ENCODE measurements at regions not wholly inside any gene's neighbourhood (a gene's known extent, or its start where the extent isn't known, plus 50 kb on each side); places are given as distances from the start of the nearest gene placed in this dataset.
"Not testable (repeated sequence)": the region's sequence is repeated elsewhere in the genome, so short reads cannot be mapped to it uniquely, and the experiment has no call there.

DNA sequence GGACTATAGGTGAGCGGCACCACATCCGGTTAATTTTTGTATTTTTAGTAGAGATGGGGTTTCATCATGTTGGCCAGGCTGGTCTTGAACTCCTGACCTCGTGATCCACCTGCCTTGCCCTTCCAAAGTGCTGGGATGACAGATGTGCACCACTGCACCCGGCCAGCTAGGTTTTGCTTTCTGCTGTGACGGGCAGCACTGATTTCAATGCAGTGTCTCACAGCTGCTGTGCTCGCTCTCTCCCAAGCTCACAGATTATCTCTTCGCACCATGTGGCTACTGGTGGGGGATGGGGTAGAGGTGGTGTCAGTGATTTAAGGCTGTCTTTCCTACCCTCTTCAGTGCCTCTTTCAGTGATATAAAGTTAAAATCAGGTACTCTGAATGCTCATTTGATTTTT lies 909.1 kb downstream of the TRHDE start:
- no peak for DNase-seq (ENCODE audit: low read depth in 3 of 3, low spot score in 2 of 3)

DNA sequence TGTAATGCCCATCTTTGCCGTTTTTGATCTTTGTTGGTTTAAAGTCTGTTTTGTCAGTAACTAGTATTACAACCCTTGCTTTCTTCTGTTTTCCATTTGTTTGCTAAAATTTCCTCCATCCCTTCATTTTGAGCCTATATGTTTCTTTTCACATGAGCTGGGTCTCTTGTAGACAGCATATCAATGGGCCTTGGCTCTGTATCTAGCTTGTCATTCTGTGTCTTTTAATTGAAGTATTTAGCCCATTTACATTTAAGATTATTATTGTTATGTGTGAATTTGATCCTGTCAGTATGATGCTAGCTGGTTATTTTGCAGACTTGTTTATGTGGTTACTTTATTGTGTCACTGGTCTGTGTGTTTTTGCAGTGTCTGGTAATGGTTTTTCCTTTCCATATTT lies 913.2 kb downstream of the TRHDE start:
- DNase-seq (ENCODE audit: low read depth in 3 of 3, low spot score in 2 of 3), result no peak

DNA sequence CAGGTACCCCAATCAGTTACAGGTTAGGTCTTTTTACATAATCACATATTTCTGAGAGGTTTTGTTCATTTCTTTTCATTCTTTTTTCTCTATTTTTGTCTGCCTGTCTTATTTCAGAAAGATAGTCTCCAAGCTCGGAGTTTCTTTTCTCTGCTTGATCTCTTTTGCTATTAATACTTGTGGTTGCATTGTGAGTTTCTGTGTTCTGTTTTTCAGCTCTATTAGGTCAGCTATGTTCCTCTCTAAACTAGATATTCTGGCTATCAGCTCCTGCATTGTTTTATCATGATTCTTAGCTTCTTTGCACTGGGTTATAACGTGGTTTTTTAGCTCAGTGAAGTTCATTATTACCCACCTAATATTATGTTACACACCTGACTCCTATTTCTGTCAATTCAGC lies 914.1 kb downstream of the TRHDE start:
- no peak for DNase-seq (ENCODE audit: low read depth in 3 of 3, low spot score in 2 of 3)

DNA sequence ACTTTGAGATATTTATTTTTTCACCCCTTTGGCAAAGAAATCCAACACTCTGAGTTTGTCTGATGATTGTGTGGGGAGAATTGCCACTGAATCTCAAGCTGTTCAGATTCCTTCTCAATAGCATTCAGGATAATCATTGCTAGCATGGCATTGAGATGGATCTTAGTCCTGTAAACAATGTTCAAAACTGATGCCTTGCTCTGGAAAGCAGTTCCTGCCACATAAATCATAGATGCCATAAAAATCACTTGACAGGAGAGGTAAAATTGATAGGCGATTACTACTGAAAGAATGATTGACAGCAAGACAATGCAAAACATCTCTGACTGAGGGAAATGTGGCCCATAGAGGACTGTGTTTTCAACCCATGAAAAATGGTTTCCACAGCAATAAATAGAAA lies 915.6 kb downstream of the TRHDE start:
- no peak for DNase-seq (ENCODE audit: low read depth in 3 of 3, low spot score in 2 of 3)

DNA sequence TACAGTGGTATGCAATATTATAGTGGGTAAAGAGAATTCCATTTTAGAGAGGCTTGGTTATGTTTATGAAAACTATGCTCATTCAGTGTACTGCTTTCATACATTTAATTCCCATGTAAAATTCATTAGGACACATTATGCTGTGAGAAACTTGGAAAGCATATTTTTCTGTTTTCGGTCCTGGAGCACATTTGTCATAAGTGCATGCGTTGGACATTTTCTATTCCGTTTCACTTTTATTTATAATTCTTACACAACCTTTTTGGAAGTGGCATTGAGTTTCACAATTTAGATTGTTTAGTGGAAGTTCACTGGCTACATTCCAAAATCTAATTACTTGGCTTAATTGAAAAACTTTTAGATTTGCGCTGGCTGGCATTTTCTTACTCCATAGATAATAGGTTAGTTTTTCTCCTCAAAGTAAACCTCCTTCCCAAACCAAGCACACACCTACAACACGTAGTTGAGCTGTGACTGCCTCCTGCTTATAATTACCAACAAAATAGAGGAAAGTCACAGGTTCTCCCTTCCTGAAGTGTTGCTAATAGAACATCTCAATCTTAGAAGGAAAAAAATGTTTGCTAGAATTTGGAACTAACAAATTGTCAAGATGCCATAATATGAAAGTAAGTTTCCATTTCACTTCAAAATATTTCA lies 938.5 kb downstream of the TRHDE start:
- DNase-seq (ENCODE audit: low read depth in 3 of 3, low spot score in 2 of 3), result no peak

DNA sequence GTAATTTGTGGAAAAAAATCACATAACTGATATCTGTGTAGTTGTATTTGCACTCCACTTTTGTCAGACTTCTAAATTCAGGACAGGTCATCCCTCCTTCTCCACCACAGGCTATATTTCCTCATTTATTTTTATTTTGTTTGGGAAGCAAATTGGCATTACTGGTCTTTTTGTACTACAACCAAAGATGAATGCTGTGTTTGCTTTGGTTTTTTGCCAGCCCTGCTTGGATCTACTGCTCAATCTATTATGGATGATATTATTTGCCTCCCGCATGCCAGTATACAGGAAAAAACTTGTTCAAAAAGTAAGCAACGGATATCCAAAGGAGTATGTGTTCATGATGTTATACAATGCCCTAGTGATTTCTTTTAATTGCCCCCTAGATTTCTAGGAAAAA lies 948.8 kb downstream of the TRHDE start:
- DNase-seq (ENCODE audit: low read depth in 3 of 3, low spot score in 2 of 3), result no peak

DNA sequence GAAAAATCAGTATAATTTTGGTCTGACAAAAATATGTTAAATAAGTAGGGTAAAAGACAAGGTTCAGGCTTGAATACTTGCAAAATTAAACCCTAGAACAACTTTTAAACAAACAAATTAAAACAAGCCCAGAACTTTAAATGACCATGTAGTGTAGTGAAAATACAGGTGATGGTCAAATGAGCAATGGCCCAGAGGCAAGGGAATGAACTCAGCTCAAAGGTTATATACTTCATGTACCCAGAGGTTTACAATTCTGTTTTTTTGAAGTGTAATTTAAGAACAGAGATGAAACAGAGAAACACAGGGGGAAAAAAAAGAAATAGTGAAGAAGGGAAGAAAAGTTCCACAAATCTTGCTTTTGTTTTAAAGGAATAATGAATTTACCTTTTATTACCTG lies 949.2 kb downstream of the TRHDE start:
- DNase-seq (ENCODE audit: low read depth in 3 of 3, low spot score in 2 of 3), result no peak

DNA sequence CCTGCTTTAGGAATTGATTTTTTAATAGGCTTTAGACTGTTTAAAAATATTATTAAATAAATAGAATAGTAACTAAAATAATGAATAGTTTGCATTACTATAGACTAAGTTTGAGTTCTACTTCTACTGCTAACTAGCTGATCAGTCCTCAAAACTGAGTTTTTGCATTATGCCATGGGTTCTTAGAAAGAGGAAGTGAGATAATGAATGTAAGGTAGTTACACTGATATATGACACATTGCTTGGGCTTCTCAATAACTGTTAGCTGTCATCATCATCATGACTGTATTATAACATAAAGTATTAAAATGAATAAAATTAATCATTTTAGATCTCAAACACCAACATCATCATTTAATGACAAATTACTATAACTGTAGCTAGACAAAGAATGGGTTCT lies 949.7 kb downstream of the TRHDE start:
- no peak for DNase-seq (ENCODE audit: low read depth in 3 of 3, low spot score in 2 of 3)

DNA sequence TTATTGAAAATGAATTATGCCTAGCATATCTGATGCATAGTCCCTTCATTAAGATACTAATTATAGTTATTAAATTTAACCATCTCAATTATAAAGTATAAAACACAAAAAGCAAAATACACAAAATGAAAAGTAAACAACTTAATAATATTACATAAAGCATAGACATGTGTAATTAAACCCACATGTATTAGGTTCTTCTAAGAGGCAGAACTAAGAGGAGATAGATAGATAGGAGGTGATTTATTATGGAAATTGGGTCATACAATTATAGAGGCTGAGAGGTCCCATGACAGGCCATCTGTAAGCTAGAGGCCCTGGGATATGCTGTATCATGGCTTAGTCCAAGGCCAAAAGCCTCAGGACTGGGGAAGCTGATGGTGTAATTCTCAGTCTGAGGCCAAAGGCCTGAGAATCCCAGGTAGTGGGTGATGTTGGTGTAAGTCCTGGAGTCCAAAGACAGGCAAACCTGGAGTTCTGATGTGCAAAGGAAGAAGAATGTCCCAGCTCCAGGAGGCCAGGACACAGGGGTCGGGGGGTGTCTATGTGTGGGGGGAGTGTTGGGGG lies 953.3 kb downstream of the TRHDE start:
- no peak for DNase-seq (ENCODE audit: low read depth in 3 of 3, low spot score in 2 of 3)

DNA sequence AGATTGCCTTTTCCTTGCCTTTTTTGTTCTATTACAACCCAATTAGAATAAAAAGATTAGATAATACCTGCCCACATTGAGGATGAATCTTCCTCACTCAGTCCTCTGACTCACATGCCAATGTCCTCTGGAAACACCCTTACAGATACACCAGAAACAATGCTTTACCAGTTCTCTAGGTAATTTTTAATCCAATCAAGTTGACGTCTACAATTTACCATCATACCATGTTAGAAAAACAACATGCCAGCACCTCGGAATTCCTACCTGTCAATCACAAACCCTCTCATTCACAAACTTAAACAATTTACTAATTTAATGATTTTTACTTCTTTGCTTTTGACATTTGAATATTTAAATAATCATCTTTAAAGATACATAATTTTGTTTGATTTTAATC lies 953.8 kb downstream of the TRHDE start:
- no peak for DNase-seq (ENCODE audit: low read depth in 3 of 3, low spot score in 2 of 3)

DNA sequence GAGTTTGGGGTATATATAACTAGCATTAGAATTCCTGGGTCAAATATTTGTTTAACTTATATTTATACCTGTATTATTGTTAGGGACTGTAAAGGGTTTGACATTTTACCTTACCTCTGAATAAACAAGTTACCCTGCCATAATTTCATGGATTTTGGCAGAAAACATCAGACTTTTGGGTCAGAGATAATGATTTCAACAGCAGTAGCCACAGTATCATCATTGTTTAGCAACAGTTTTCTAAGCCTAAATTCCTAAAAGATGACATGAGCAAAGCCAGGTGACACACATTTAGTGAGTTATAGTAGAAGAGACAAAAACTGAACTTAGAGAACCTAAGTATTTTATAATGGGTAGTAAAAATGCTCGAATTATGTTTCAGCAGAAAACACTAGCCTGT lies 954.4 kb downstream of the TRHDE start:
- DNase-seq (ENCODE audit: low read depth in 3 of 3, low spot score in 2 of 3), result no peak

DNA sequence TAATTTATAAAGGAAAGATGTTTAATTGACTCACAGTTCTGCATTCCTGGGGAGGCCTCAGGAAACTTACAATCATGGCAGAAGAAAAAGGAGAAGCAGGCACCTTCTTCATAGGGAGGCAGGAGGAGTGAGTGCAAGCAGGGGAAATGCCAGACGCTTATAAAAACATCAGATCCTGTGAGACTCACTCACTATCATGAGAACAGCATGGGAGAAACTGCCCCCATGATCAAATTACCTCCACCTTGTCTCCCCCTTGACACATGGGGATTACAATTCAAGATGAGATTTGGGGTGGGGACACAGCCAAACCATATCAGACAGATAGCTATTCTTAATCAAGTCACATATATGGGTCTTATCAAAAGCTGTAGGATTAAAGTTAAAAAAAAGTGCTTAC lies 956.7 kb downstream of the TRHDE start:
- DNase-seq (ENCODE audit: low read depth in 3 of 3, low spot score in 2 of 3), result not testable (repeated sequence)

DNA sequence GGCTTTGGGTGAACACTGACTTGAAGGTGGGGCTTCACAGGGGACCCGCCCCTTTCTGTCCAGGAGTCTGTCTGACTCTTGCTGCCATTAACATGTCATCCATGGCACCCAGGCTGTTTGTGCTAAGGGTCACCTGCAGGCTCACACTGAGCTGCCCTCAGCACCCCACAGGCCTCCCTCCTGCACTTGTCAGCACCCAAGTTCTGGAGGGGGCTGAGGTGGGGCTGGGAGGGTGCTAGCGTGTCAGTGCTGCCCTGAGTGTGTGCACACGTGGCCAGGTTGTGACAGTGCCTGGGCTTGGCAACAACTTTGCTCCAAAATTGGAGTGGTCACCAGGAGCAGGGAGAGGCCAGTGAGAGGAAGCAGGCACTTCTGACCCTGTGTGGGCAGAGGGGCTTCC lies 963.2 kb downstream of the TRHDE start:
- DNase-seq (ENCODE audit: low read depth in 3 of 3, low spot score in 2 of 3), result no peak

DNA sequence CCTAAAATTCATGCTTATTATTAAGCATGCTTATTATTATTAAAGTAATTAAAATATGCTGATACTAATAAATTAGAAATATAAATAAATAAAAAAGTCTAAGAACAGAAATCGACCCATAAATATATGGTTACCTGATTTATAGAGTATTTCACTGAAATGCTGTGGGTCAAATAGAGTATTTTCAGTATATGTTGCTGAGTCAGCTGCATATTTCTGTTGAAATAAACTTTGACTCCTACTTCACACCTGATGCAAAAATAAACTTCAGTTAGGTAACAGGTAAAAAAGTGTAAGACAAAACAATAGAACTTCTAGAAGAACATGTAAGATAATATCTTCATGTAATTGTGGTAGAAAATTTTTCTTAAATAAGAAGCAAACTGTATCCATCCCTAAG lies 967.9 kb downstream of the TRHDE start:
- no peak for DNase-seq (ENCODE audit: low read depth in 3 of 3, low spot score in 2 of 3)

DNA sequence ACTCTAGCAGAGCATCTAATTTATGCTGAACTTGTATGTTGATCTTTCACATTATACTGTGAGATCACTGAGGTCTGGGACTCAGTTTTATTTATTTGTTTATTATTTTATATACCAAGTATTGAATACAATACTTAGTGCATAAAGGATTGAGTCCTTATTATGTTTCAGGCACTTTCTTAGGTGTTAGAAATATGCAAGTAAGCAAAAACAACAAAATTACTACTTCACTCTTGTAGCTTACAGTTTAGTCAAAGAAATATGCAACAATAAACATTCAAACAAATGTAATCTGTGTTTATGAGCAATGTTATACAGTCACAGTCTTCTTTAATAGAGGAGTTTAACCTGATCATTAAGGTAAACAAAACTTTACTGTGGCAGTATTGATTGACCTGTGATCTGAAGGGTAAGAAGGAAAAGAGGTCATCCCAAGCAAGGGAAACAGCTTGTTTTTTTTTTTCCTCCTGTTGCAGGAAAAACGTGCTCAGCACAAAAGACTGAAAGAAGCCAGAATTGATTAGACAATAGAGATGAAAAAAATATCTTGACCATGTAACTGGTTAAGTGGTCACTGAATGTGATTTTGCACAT lies 990.7 kb downstream of the TRHDE start:
- DNase-seq (ENCODE audit: low read depth in 3 of 3, low spot score in 2 of 3), result no peak

DNA sequence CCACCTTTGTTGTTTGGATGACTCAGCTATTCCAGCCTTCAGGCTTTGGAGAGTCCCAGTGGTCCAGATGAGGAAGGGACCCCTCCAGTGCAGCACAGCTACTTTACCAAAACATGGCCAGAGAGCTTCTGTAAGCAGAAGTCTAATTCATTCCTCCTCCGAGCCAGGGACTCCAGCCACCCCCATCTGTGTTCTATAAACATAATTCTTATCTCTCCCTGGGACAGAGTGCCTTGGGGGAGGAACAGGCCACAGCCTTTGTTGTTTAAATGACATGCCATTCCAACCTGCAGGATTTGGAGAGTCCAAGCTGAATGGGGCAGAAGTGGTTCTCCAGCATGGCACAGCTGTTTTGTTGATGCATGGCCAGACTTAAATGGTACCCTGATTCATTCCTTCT lies 994.0 kb downstream of the TRHDE start:
- no peak for DNase-seq (ENCODE audit: low read depth in 3 of 3, low spot score in 2 of 3)

DNA sequence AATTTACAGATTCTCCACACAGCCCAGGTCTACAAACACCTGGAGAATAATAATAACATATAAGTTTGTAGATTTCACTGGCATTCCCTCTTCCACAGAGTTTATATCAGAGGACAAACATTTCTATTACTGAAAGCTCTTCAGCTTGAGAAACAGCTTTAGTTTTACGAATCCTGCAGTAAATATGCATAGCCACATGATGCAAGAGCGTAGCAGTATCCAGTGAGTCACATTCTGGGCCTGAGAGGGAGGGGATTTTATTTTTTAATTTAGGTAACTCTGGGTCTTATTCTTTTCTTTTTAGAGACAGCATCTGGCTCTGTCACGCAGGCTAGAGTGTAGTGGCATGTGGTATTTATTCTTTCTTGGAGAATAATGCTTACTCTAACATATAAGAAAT lies 1002.8 kb downstream of the TRHDE start:
- no peak for DNase-seq (ENCODE audit: low read depth in 3 of 3, low spot score in 2 of 3)

DNA sequence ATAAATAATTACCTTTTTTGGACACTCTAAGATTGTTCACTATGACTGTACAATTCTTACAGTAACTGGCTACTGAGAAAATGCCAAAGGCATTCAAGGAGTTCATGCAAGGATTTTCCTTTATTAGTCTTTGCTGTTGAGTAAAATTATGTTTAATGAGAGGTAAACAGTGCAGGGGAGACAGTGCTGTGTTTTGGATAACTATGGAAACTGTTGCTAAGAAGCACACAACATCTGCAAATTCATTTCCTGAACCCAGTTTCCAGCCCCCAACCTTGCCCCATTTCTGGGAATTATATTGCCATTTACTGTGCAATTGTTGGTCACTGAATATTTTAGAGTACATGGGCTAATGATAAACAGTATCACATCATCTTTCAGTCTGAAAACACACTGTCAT lies 1005.8 kb downstream of the TRHDE start:
- no peak for DNase-seq (ENCODE audit: low read depth in 3 of 3, low spot score in 2 of 3)

DNA sequence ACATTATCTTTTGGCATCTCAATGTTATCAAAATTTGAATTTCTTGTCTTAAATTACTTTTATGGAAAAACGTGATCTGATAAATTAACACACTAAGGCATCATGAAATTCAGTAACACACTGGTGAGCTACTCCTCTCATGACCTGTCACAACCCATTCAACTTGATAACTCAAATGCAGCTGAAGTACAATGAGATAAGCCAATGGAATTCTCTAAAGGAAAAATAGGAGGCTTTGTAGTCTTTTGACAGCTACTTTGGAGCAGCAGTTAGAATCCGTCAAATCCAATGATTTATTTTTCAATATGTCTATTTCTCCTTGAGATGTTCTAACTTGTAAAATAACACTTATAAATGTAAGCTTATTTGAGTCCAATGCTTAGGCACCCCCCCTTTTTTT lies 1029.4 kb downstream of the TRHDE start:
- no peak for DNase-seq (ENCODE audit: low read depth in 3 of 3, low spot score in 2 of 3)

DNA sequence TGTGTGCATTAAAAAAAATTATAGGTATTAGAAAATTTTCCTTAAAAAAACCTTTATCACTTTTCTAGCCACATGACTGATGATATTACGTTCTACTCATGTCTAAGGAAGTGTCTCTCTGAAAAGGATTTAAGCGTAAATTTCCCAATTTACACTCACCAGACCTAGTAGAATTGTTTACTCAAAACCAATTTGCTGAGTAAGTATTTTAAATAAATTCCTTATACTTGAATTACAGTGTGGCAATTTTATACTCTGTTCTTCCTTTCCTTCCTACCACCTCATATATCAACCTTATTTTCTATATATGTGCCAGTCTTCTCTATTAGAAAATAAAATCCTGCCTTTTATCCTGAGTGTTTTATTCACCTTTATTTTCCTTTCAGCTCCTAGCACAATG lies 1035.1 kb downstream of the TRHDE start:
- no peak for DNase-seq (ENCODE audit: low read depth in 3 of 3, low spot score in 2 of 3)

DNA sequence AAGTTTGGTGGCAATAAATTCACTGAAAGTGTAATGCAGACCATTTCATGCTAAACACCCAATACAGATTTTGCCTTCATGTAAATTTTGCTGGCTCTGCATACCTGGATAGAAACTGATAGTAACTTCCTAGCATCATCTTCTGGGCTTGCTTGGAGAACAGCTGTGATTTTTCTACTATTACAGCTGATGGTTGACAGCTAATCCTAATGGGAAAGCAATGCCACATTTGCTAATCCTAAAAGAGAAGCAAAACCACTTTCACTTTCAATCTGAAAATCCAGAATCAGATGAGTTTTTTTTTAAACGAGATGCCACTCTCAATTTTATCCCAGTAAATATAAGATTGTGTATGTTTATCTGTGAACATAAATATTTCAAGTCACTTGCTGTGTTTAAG lies 1035.9 kb downstream of the TRHDE start:
- DNase-seq (ENCODE audit: low read depth in 3 of 3, low spot score in 2 of 3), result no peak

DNA sequence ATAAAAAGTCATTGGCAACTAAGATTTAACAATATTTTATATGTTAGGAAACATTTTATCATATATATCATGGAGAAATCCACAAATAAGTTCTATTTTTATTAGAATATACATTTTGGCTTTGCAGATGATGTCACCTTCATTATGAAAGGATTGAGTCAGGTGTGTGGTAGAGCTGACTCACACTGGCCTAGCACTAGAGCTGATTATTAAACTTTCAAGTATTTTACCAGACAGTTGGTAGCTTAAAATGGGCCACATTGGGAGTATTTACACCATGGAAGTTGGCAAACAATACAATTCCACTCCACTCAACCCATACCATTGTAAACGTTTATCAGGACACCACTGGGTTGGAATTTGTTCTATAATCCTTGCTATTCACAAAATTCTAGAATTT lies 1036.6 kb downstream of the TRHDE start:
- no peak for DNase-seq (ENCODE audit: low read depth in 3 of 3, low spot score in 2 of 3)

DNA sequence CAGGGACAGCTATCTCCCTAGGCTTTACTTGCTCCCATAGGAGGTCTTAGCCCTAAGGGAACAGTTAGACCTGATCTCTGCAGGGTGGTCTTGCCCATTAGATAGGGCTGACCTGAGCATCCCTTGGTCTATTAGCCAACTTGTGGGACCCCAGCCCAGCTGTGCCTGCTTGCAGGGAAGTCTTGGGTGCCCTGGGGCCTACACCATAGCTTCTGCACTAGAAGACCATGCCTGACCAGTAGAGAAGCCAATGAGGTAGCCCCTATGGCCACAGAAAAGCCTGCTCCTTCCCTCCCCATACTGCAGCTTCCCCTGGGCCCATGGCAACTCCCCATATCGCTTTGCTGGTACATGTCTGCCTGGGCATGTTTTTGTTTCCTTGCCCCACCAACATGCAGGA lies 1049.1 kb downstream of the TRHDE start:
- no peak for DNase-seq (ENCODE audit: low read depth in 3 of 3, low spot score in 2 of 3)
